ENCODE measurements at regions not wholly inside any gene's neighbourhood (a gene's known extent, or its start where the extent isn't known, plus 50 kb on each side); places are given as distances from the start of the nearest gene placed in this dataset.
A peak's percentile ranks its signal among the peaks of the same experiment; 100 is the strongest.
"Not testable (repeated sequence)": the region's sequence is repeated elsewhere in the genome, so short reads cannot be mapped to it uniquely, and the experiment has no call there.

- ATAC-seq (no peak), DNase-seq (ENCODE audit: low read depth, low spot score) (no peak)
- Histone ChIP-seq H3K27ac (ENCODE audit: low read length) (peak overlapping the region; percentile 63; the same call in 1 of the 2 replicates), H3K27me3 (ENCODE audit: control insufficient read depth, insufficient read depth, low read length) (no peaks in the 10 kb centered on the region), H3K9me3 (ENCODE audit: control insufficient read depth, insufficient read depth, low read depth, low read length) (peaks cover 4% of the 10 kb centered on the region; the same call in 1 of the 2 replicates), H3K4me3 (ENCODE audit: low read depth in 2 of 2, low read length in 2 of 2) (no peak overlapping the region), H3K36me3 (ENCODE audit: control insufficient read depth, insufficient read depth, low read length) (no peaks in the 10 kb centered on the region), H3K4me1 (ENCODE audit: control insufficient read depth, insufficient read depth, low read length) (peaks cover 5% of the 10 kb centered on the region; the same call in 1 of the 2 replicates)
- TF ChIP-seq TCF7L2 (IDR thresholded peaks at IDR 0.05; ENCODE audit: low read depth, low read length), result no peak
- TF ChIP-seq REST (IDR thresholded peaks at IDR 0.05; ENCODE audit: insufficient read depth in 1 of 2, low read depth in 2 of 2, low read length in 1 of 2), result no peak
- in situ Hi-C loops (cut with HindIII; ENCODE audit: low pct_unique_long_range_greater_than_20kb, low sequenced_read_pairs), result no loop called here
- ChIA-PET POLR2A (no interaction called here), CTCF (no interaction called here)
- intact Hi-C loops (cut with micrococcal nuclease; ENCODE audit: unreplicated experiment), result no loop called here
- no TSS peak for BruUV-seq (replicated peaks)
These were observed 252.1 kb downstream of the RPLP1 start for GRCh38 chr15:69704700-69705099.

- ChIA-PET CTCF (no interaction called here), POLR2A (interaction anchor here (0.6 kb wide), 1 partner anchor 94 kb away, joined by 3 read pairs; no protein-coding TSS in a partner anchor)
- no peaks in the 10 kb centered on the region for H3K27me3 ChIP-seq (ENCODE audit: control insufficient read depth, insufficient read depth, low read length)
- no peak for DNase-seq (ENCODE audit: low read depth, low spot score)
- H3K4me1 ChIP-seq (ENCODE audit: control insufficient read depth, insufficient read depth, low read length), result peaks cover 5% of the 10 kb centered on the region; the same call in 1 of the 2 replicates
- no peak for ATAC-seq
- in situ Hi-C loops (cut with HindIII; ENCODE audit: low pct_unique_long_range_greater_than_20kb, low sequenced_read_pairs), result no loop called here
- H3K9me3 ChIP-seq (ENCODE audit: control insufficient read depth, insufficient read depth, low read depth, low read length), result peaks cover 4% of the 10 kb centered on the region; the same call in 1 of the 2 replicates
- no peak overlapping the region for H3K4me3 ChIP-seq (ENCODE audit: low read depth in 2 of 2, low read length in 2 of 2)
- TF ChIP-seq SIN3A (IDR thresholded peaks at IDR 0.05; ENCODE audit: borderline replicate concordance, insufficient read depth, low read depth, low read length) (no peak), TCF7L2 (IDR thresholded peaks at IDR 0.05; ENCODE audit: low read depth, low read length) (no peak), CTCF (IDR thresholded peaks at IDR 0.05) (no peak), POLR2AphosphoS5 (IDR thresholded peaks at IDR 0.05; ENCODE audit: low read depth, low read length) (no peak), REST (IDR thresholded peaks at IDR 0.05; ENCODE audit: insufficient read depth in 1 of 2, low read depth in 2 of 2, low read length in 1 of 2) (no peak)
- intact Hi-C loops (cut with micrococcal nuclease; ENCODE audit: unreplicated experiment), result no loop called here
- no TSS peak for BruUV-seq (replicated peaks)
- no peaks in the 10 kb centered on the region for H3K36me3 ChIP-seq (ENCODE audit: control insufficient read depth, insufficient read depth, low read length)
- no peak overlapping the region for H3K27ac ChIP-seq (ENCODE audit: low read length)
These were observed 253.9 kb downstream of the RPLP1 start for GRCh38 chr15:69706353-69707097.

GRCh38 chr15:69707241-69707640, 254.6 kb downstream of the RPLP1 start:
- BruUV-seq (replicated peaks); intact Hi-C loops (cut with micrococcal nuclease; ENCODE audit: unreplicated experiment); H3K4me3 ChIP-seq (ENCODE audit: low read depth in 2 of 2, low read length in 2 of 2); POLR2A ChIA-PET; H3K36me3 ChIP-seq (ENCODE audit: control insufficient read depth, insufficient read depth, low read length); H3K27me3 ChIP-seq (ENCODE audit: control insufficient read depth, insufficient read depth, low read length); H3K4me1 ChIP-seq (ENCODE audit: control insufficient read depth, insufficient read depth, low read length); in situ Hi-C loops (cut with HindIII; ENCODE audit: low pct_unique_long_range_greater_than_20kb, low sequenced_read_pairs); CTCF ChIA-PET; ATAC-seq; DNase-seq (ENCODE audit: low read depth, low spot score); H3K9me3 ChIP-seq (ENCODE audit: control insufficient read depth, insufficient read depth, low read depth, low read length); H3K27ac ChIP-seq (ENCODE audit: low read length): not testable (repeated sequence)

GRCh38 chr15:69708436-69709122, 256.0 kb downstream of the RPLP1 start:
- in situ Hi-C loops (cut with HindIII; ENCODE audit: low pct_unique_long_range_greater_than_20kb, low sequenced_read_pairs); BruUV-seq (replicated peaks): not testable (repeated sequence)

More at GRCh38 chr15:69708436-69709122, 256.0 kb downstream of the RPLP1 start:
- DNase-seq (ENCODE audit: low read depth, low spot score); ATAC-seq; intact Hi-C loops (cut with micrococcal nuclease; ENCODE audit: unreplicated experiment); H3K36me3 ChIP-seq (ENCODE audit: control insufficient read depth, insufficient read depth, low read length); H3K27ac ChIP-seq (ENCODE audit: low read length); H3K4me1 ChIP-seq (ENCODE audit: control insufficient read depth, insufficient read depth, low read length); H3K27me3 ChIP-seq (ENCODE audit: control insufficient read depth, insufficient read depth, low read length); POLR2A ChIA-PET; CTCF ChIA-PET; H3K4me3 ChIP-seq (ENCODE audit: low read depth in 2 of 2, low read length in 2 of 2); H3K9me3 ChIP-seq (ENCODE audit: control insufficient read depth, insufficient read depth, low read depth, low read length): not testable (repeated sequence)
